ENCODE measurements at regions not wholly inside any gene's neighbourhood (a gene's known extent, or its start where the extent isn't known, plus 50 kb on each side); places are given as distances from the start of the nearest gene placed in this dataset.

DNA sequence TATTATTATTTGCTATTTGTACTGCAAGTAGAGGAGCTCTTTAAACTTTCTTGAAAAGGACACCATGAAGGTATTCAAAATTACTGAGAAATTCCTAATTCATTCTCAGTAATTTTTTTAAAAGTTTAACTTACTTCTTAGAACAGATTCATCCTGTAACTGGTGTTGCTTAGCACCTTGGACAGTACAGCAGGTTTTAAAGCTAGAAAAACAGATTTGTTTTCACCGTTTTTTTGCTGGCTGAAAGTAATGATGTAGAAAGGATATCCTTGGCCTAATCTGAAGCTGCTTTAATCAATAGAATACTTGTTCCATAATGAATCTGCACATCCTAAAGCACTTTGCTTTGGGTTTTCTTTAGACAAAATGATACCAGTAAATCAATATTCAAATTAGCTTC lies 142.5 kb upstream of the TRAM1L1 start:
- no peak for TF ChIP-seq GABPA (IDR thresholded peaks at IDR 0.05; ENCODE audit: low read depth)
- TF ChIP-seq, protein P1, sequence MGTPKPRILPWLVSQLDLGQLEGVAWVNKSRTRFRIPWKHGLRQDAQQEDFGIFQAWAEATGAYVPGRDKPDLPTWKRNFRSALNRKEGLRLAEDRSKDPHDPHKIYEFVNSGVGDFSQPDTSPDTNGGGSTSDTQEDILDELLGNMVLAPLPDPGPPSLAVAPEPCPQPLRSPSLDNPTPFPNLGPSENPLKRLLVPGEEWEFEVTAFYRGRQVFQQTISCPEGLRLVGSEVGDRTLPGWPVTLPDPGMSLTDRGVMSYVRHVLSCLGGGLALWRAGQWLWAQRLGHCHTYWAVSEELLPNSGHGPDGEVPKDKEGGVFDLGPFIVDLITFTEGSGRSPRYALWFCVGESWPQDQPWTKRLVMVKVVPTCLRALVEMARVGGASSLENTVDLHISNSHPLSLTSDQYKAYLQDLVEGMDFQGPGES (IDR thresholded peaks at IDR 0.05; ENCODE audit: low read depth, low read length): no peak
- no peak for TF ChIP-seq YY1 (IDR thresholded peaks at IDR 0.05; ENCODE audit: low read depth)
- no peak for TF ChIP-seq FOXM1 (IDR thresholded peaks at IDR 0.05; ENCODE audit: low read depth)
- TF ChIP-seq, protein P2, sequence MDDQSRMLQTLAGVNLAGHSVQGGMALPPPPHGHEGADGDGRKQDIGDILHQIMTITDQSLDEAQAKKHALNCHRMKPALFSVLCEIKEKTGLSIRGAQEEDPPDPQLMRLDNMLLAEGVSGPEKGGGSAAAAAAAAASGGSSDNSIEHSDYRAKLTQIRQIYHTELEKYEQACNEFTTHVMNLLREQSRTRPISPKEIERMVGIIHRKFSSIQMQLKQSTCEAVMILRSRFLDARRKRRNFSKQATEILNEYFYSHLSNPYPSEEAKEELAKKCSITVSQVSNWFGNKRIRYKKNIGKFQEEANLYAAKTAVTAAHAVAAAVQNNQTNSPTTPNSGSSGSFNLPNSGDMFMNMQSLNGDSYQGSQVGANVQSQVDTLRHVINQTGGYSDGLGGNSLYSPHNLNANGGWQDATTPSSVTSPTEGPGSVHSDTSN (IDR thresholded peaks at IDR 0.05): no peak
- Histone ChIP-seq H4K20me1 (ENCODE audit: insufficient read depth) (no peaks in the 10 kb centered on the region), H3K4me3 (ENCODE audit: low read depth in 2 of 2, low read length in 1 of 2) (no peak overlapping the region), H3K9ac (no peak overlapping the region), H2AFZ (ENCODE audit: low read depth) (no peak overlapping the region), H3K9me2 (peaks cover 3% of the 10 kb centered on the region; the same call in 1 of the 2 replicates), H3K4me2 (no peak overlapping the region), H3K9me3 (no peaks in the 10 kb centered on the region), H3K27ac (ENCODE audit: low read depth in 2 of 2, low read length in 1 of 2) (no peak overlapping the region), H3K36me3 (replicated peaks in 1 of 2; ENCODE audit: control insufficient read depth in 1 of 2, insufficient read depth in 2 of 2, low read length in 1 of 2) (no peaks in the 10 kb centered on the region), H3K4me1 (ENCODE audit: control insufficient read depth in 1 of 2, insufficient read depth in 2 of 2, low read depth in 1 of 2, low read length in 1 of 2) (no peaks in the 10 kb centered on the region; a peak in 2 of 4 replicates), H3K79me2 (ENCODE audit: insufficient read depth) (no peaks in the 10 kb centered on the region), H3F3A (replicated peaks; ENCODE audit: insufficient read depth) (no peaks in the 10 kb centered on the region), H3K27me3 (ENCODE audit: insufficient read depth) (no peaks in the 10 kb centered on the region)
- ChIA-PET CTCF (no interaction called here), POLR2A (no interaction called here)
- 33% methylated on average over 1 of the region's 1 CpG for WGBS (ENCODE audit: low lambda C conversion rate)
- DNase-seq: no peak

DNA sequence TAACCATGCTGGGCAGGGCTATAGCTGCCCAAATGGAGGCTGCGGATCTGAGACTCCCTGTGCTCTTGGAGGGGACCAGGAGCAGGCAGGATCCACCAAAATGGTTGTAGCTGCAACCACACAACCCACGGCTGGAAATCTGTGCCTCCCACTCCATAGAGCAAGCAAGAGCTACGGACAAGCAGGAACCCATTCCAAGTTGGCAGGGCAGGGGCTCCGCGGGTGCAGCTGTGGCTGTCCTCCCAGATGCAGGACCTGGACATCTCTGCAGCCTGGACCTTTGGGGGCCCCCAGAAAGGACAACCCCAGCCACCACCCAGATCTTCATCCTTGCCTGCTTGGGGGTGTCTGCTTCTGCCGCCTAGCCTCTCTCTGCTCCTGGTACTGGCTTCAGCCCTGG lies 154.1 kb upstream of the TRAM1L1 start:
- Histone ChIP-seq H3K9ac (no peak overlapping the region), H3K4me1 (ENCODE audit: control insufficient read depth in 1 of 2, insufficient read depth in 2 of 2, low read depth in 1 of 2, low read length in 1 of 2) (no peaks in the 10 kb centered on the region), H3K9me2 (no peaks in the 10 kb centered on the region), H4K20me1 (ENCODE audit: insufficient read depth) (no peaks in the 10 kb centered on the region), H3K79me2 (ENCODE audit: insufficient read depth) (no peaks in the 10 kb centered on the region), H3K36me3 (replicated peaks in 1 of 2; ENCODE audit: control insufficient read depth in 1 of 2, insufficient read depth in 2 of 2, low read length in 1 of 2) (no peaks in the 10 kb centered on the region), H3K4me2 (no peak overlapping the region), H2AFZ (ENCODE audit: low read depth) (no peak overlapping the region), H3K27me3 (ENCODE audit: insufficient read depth) (no peaks in the 10 kb centered on the region), H3F3A (replicated peaks; ENCODE audit: insufficient read depth) (no peaks in the 10 kb centered on the region), H3K27ac (ENCODE audit: low read depth in 2 of 2, low read length in 1 of 2) (no peak overlapping the region), H3K4me3 (ENCODE audit: low read depth in 2 of 2, low read length in 1 of 2) (no peak overlapping the region), H3K9me3 (no peaks in the 10 kb centered on the region)
- no peak for DNase-seq
- WGBS (ENCODE audit: low lambda C conversion rate): 38% methylated on average over 4 of the region's 6 CpGs
- TF ChIP-seq POLR2AphosphoS5 (IDR thresholded peaks at IDR 0.05; ENCODE audit: low read depth, low read length) (no peak), SMC3 (IDR thresholded peaks at IDR 0.05; ENCODE audit: low read depth, low read length) (no peak), MXI1 (IDR thresholded peaks at IDR 0.05; ENCODE audit: low read depth, low read length) (no peak), TEAD4 (IDR thresholded peaks at IDR 0.05; ENCODE audit: borderline replicate concordance, insufficient read depth) (no peak), NFIC (IDR thresholded peaks at IDR 0.05; ENCODE audit: borderline replicate concordance) (no peak), EZH2phosphoT487 (IDR thresholded peaks at IDR 0.05; ENCODE audit: borderline replicate concordance, low read depth) (no peak)
- TF ChIP-seq, protein P2 (IDR thresholded peaks at IDR 0.05): no peak
- TF ChIP-seq, protein P3, sequence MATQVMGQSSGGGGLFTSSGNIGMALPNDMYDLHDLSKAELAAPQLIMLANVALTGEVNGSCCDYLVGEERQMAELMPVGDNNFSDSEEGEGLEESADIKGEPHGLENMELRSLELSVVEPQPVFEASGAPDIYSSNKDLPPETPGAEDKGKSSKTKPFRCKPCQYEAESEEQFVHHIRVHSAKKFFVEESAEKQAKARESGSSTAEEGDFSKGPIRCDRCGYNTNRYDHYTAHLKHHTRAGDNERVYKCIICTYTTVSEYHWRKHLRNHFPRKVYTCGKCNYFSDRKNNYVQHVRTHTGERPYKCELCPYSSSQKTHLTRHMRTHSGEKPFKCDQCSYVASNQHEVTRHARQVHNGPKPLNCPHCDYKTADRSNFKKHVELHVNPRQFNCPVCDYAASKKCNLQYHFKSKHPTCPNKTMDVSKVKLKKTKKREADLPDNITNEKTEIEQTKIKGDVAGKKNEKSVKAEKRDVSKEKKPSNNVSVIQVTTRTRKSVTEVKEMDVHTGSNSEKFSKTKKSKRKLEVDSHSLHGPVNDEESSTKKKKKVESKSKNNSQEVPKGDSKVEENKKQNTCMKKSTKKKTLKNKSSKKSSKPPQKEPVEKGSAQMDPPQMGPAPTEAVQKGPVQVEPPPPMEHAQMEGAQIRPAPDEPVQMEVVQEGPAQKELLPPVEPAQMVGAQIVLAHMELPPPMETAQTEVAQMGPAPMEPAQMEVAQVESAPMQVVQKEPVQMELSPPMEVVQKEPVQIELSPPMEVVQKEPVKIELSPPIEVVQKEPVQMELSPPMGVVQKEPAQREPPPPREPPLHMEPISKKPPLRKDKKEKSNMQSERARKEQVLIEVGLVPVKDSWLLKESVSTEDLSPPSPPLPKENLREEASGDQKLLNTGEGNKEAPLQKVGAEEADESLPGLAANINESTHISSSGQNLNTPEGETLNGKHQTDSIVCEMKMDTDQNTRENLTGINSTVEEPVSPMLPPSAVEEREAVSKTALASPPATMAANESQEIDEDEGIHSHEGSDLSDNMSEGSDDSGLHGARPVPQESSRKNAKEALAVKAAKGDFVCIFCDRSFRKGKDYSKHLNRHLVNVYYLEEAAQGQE (IDR thresholded peaks at IDR 0.05; ENCODE audit: low read depth, low read length): no peak
- TF ChIP-seq, protein P4, sequence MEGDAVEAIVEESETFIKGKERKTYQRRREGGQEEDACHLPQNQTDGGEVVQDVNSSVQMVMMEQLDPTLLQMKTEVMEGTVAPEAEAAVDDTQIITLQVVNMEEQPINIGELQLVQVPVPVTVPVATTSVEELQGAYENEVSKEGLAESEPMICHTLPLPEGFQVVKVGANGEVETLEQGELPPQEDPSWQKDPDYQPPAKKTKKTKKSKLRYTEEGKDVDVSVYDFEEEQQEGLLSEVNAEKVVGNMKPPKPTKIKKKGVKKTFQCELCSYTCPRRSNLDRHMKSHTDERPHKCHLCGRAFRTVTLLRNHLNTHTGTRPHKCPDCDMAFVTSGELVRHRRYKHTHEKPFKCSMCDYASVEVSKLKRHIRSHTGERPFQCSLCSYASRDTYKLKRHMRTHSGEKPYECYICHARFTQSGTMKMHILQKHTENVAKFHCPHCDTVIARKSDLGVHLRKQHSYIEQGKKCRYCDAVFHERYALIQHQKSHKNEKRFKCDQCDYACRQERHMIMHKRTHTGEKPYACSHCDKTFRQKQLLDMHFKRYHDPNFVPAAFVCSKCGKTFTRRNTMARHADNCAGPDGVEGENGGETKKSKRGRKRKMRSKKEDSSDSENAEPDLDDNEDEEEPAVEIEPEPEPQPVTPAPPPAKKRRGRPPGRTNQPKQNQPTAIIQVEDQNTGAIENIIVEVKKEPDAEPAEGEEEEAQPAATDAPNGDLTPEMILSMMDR (IDR thresholded peaks at IDR 0.05): no peak
- CTCF ChIA-PET: no interaction called here
- POLR2A ChIA-PET: no interaction called here

All from SK-N-SH (cell line).